GM19324 (cell line): ENCODE measurements at regions not wholly inside any gene's neighbourhood (a gene's known extent, or its start where the extent isn't known, plus 50 kb on each side); places are given as distances from the start of the nearest gene placed in this dataset.
"Not testable (repeated sequence)": the region's sequence is repeated elsewhere in the genome, so short reads cannot be mapped to it uniquely, and the experiment has no call there.

Experiments used
- ATAC-seq: cut with Tn5 transposase; IDR thresholded peaks from one replicate; pipeline ENCODE4 v1.9.1; 2021; ENCODE audit warnings: mild to moderate bottlenecking, moderate library complexity; ENCODE audit not compliant: unreplicated experiment, low FRiP score

GRCh38 chr4:33835764-33836163 is 2408.6 kb downstream of the ARAP2 start:
- not testable (repeated sequence) for ATAC-seq

GRCh38 chr4:33837043-33837838 is 2407.1 kb downstream of the ARAP2 start:
- ATAC-seq, result no peak

GRCh38 chr4:33841120-33841519 is 2403.2 kb downstream of the ARAP2 start:
- ATAC-seq, result no peak

DNA sequence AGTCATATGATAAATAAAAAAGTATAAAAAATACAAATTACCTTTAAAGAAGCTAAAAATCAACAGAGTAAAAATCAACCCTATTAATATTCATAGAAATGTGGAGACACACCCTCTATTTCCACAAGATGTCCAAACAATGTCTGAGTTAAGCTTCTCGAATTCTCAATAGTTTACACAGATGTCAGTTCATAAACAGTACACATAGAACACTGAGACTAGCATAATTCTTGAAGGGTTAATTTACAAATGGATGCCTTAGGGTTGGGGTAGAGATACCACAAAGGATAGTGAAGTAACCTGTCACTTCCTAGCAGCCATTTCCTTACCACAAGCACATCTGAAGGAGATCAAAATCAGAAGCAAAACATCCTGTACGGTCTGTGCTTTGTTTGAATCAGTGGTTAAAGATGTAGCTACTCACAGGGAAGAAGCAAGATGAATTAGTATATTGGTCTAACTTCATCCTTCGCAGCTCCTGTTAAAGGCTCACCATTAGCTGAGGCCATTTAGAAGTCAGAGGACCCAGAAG is 2393.9 kb downstream of the ARAP2 start:
- no peak for ATAC-seq

- ATAC-seq, result not testable (repeated sequence)
Observed at GRCh38 chr4:33853670-33854069, 2390.6 kb downstream of the ARAP2 start.

GRCh38 chr4:33864290-33864859 is 2379.9 kb downstream of the ARAP2 start:
- no peak for ATAC-seq

GRCh38 chr4:33873791-33874190 is 2370.5 kb downstream of the ARAP2 start:
- ATAC-seq, result no peak

DNA sequence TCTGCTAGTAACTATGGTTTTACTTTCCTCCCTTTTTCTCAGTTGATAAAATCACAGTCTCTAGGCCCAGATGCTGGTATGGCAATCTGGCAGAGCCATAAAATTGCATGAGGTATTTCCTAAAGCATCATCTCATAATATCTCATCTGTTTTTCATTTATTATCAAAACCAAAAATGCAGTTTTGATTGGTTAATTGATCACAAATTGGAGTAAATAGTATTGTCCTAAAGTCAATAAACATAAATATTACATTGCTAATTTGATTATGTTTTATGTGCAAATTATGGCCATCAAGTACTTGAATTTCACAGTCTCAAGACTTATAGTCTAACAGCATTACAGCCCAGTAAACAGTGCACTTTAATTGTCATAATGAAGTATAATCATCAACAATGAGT is 2365.6 kb downstream of the ARAP2 start:
- ATAC-seq, result no peak

GRCh38 chr4:33881176-33881575 is 2363.1 kb downstream of the ARAP2 start:
- ATAC-seq, result no peak

- ATAC-seq, result no peak
Observed at GRCh38 chr4:33882246-33882990, 2361.9 kb downstream of the ARAP2 start.

DNA sequence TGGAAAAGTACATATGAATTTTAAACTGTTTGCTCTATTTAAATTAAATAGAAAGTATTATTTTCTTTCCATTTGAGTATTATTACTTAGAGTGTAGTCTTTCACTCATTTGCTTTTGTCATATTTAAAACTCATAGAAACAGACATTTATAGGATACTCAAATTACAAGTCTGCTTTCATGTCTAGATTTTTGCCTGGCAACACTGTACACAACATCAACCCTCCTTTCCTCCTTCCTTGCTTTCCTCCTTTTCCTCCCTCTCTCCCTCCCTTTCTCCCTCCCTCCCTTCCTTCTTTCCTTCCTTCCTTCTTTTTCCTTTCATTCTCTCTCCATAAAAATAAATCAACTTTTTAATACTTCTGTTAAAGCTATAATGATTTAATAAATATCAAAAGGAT is 2361.2 kb downstream of the ARAP2 start:
- no peak for ATAC-seq

DNA sequence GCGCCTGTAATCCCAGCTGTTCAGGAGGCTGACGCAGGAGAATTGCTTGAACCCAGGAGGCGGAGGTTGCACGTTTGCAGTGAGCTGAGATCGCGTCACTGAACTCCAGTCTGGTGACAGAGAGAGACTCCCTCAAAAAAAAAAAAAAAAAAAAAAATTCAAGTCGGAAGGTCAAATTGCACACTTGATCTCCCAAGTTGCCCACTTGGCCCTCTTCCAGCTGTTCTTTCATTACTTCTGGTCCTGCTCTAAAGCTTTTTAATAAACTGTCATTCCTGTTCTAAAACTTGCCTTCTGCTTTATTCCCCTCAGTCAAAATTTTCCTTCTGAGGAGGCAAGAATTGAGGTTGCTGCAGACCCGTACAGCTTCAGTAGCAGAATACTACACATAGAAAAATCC is 2358.0 kb downstream of the ARAP2 start:
- no peak for ATAC-seq

- no peak for ATAC-seq
Observed at GRCh38 chr4:33890841-33891240, 2353.5 kb downstream of the ARAP2 start.

- no peak for ATAC-seq
Observed at GRCh38 chr4:33911959-33912358, 2332.4 kb downstream of the ARAP2 start.

DNA sequence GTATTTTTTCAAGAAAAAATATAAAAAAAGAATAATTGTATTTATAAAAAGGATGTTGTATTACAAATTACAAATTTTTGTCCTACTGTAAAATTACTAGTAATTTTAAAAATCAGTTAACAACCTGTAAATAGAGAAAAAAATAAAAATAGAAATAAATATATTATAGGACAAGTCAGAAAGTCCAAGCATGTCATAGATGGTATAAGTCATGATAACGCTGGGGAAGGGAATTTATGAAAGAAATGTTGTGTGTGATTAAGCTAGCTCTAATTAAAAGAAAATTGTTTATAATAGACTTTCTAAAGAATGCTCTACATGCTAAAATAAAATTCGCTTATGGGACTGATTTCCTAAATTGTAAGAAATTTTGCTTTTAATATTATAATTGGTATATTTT is 2329.9 kb downstream of the ARAP2 start:
- ATAC-seq, result no peak

DNA sequence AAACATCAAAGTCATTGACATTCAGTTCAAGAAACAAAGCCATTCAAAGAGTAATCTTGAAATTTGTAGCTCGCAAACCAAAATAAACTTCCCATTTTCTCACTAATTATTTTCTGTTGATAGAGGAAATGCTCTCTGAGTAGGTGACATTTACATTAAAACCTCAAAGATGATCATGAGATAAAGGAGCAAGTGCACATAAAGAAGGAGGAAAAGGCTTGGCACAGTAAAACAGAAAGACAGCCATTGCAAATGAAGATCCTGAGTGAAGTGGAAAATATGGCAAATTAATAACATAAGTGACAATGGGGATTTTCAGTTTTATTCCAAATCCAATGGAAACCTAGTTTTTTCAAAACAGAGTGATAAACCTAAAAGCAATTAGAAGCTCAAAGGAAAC is 2320.8 kb downstream of the ARAP2 start:
- no peak for ATAC-seq

DNA sequence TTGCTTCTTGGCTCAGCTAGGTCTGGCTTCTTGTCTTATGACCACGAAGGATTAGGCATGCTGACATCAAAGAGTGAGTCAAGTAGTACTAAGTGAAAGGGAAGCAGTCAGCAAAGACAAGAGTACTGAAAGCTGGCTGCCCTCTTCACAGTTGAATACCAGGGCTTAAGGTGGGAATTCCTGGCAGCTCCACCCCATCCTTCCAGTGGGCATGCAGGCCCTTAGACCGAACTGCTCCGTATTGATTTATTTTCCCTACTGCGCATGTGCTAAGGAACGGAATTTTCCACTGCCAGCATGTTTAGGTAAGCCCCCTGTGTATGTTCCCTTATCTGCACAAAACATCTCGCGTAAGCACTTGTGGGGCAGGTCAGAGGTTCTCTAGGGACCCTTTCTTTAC is 2320.1 kb downstream of the ARAP2 start:
- no peak for ATAC-seq

DNA sequence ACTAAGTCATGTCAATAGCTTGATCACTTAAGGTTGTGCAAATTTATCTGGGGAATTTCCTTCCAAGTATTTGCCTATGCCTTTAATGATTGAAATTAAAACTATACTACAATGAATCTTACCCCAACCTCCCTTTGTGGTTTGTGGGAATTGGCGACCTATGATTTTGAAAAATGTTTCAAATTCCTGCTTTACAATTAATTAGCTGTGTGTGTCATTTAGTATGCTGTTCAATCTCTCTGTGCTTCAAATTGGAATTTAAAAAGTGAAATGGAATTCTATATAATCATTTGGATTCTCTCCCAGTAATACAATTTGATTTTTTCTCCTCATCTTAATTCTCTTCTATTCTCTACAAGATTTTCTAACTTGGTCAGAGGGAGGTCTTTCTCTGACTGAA is 2319.5 kb downstream of the ARAP2 start:
- no peak for ATAC-seq

- no peak for ATAC-seq
Observed at GRCh38 chr4:33930497-33930896, 2313.8 kb downstream of the ARAP2 start.

DNA sequence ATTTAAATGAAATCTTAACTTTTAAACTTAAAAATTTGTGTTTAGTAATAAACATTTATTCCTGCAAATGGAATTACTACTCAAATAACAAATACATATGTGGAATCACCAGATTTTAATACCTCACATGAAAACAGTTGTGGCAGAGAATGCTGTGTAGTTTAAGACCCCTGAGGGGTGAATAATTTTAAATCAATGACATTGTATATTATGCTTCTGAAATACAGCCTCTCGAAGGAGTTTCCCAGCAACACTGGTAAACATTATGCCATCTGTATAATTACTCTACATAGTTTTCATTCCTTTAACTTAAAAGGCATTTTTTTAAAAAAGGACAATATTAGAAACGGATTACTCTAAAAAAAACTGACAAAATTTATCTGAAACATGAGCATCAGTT is 2313.3 kb downstream of the ARAP2 start:
- ATAC-seq, result no peak

GRCh38 chr4:33940281-33940680 is 2304.0 kb downstream of the ARAP2 start:
- no peak for ATAC-seq
